ACC112 (cell line): ENCODE measurements at regions not wholly inside any gene's neighbourhood (a gene's known extent, or its start where the extent isn't known, plus 50 kb on each side); places are given as distances from the start of the nearest gene placed in this dataset.
"Not testable (repeated sequence)": the region's sequence is repeated elsewhere in the genome, so short reads cannot be mapped to it uniquely, and the experiment has no call there.

Source experiments
- H2AFZ ChIP-seq: fragments of 200-600 bp; sonication (generic); one replicate; pipeline ENCODE4 v1.6.0; 2017; ENCODE audit warnings: antibody characterized with exemption, low read length; ENCODE audit not compliant: unreplicated experiment
- H3K27ac ChIP-seq: fragments of 200-600 bp; sonication (generic); 2 replicates; pipeline ENCODE4 v1.5.1; 2014; ENCODE audit warnings: low read depth, mild to moderate bottlenecking, antibody characterized with exemption, low read length, moderate library complexity
- H3K27me3 ChIP-seq: fragments of 200-600 bp; sonication (generic); 2 replicates; pipeline ENCODE4 v1.6.1; 2014; ENCODE audit warnings: mild to moderate bottlenecking, antibody characterized with exemption, low read length, moderate library complexity, mixed read lengths; ENCODE audit not compliant: insufficient read depth
- H3K36me3 ChIP-seq: fragments of 200-600 bp; sonication (generic); 2 replicates; pipeline ENCODE4 v1.6.1; 2016; ENCODE audit warnings: mild to moderate bottlenecking, antibody characterized with exemption, low read length, moderate library complexity, mixed read lengths; ENCODE audit not compliant: insufficient read depth
- H3K4me1 ChIP-seq: fragments of 200-600 bp; sonication (generic); one replicate; pipeline ENCODE4 v1.6.1; 2016; ENCODE audit warnings: low read length, mixed read lengths; ENCODE audit not compliant: insufficient read depth, unreplicated experiment, control insufficient read depth
- H3K4me3 ChIP-seq: fragments of 200-600 bp; sonication (generic); 2 replicates; pipeline ENCODE4 v1.5.1; 2014; ENCODE audit warnings: mild to moderate bottlenecking, low read depth, low read length
- H3K79me2 ChIP-seq: fragments of 200-600 bp; sonication (generic); one replicate; pipeline ENCODE4 v1.6.0; 2016; ENCODE audit warnings: low read length; ENCODE audit not compliant: control insufficient read depth, unreplicated experiment, insufficient read depth

DNA sequence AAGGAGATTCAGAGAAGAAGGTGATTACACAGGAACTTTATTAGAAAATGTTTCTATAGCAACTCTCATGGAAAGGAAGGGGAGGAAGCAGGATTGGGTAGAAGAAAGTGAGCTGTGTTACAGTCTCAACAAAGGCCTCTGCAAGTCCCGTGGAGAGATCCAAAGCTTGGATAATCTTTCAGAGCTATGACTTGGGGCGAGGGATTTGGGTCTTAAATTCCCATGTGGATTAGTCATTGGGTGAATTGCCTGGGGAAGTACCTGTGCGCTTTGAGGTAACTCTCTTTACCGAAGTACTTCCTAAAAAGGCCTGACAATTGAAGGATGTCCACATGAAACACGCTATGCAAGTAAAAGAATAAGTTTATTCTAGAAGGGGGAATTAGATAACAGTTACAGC lies 133.8 kb upstream of the ANKRD50 start:
- H3K27ac ChIP-seq = no peak overlapping the region
- H3K36me3 ChIP-seq = no peaks in the 10 kb centered on the region
- H3K4me1 ChIP-seq = no peaks in the 10 kb centered on the region
- H3K27me3 ChIP-seq = no peaks in the 10 kb centered on the region
- H3K79me2 ChIP-seq = no peaks in the 10 kb centered on the region
- no peak overlapping the region for H3K4me3 ChIP-seq
- H2AFZ ChIP-seq = no peak overlapping the region

DNA sequence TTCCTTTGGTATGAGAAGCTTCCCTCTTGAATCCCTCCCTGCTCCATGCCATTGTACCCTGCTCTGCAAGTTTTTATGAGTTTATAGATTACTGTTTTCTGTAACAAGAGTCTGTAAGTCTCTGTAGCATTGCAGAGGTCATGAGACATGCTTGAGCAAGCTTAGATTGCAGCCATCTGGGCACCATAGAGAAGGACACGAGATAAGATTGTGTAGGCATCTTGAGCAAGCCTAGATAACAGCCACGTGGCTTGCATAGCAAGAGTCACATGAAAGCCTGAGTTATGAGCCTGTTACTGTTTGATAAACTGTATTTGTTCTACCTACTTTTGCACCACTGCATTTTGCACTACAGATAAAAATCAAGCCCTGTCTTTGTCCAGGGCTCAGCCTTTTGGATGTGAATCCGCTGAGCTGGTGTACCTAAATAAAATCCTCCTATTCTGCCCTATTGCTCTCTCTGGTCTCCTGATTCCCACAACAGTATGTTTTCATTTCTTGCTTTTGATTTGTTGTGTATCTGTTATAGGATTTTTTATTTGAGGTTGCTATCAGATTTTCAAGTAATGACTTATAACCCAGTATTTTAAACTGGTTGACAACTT lies 127.4 kb upstream of the ANKRD50 start:
- H3K79me2 ChIP-seq = no peaks in the 10 kb centered on the region
- H3K36me3 ChIP-seq = 0 out of 2 replicates have a peak, but pooled peaks cover 4% of the 10 kb centered on the region
- no peaks in the 10 kb centered on the region for H3K4me1 ChIP-seq
- H2AFZ ChIP-seq = no peak overlapping the region
- H3K27me3 ChIP-seq = no peaks in the 10 kb centered on the region
- H3K4me3 ChIP-seq = no peak overlapping the region
- H3K27ac ChIP-seq = no peak overlapping the region

DNA sequence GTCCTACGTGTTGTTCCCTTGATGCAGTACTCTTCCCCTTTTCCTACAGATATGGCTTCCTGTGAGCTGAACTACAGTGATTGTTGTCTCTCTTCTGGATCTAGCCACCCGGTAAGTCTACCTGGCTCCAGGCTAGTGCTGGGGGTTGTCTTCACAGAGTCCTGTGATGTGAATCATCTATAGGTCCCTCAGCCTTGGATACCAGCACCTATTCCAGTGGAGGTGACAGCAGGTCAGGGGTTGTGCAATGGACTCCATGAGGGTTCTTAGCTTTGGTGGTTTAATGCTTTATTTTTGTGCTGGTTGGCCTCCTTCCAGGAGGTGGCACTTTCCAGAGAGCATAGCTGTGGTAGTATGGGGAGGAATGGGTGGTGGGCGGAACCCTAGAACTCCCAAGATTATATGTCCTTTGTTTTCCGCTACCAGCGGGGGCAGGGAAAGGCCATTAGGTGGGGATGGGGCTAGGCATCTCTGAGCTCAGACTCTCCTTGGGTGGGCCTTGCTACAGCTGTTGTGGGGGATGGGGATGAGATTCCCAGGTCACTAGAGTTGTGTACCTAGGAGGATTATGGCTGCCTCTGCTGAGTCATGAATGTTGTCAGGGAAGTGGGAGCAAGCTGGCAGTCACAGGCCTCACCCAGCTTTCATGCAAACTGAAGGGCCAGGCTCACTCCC lies 121.4 kb upstream of the ANKRD50 start:
- Histone ChIP-seq H2AFZ (no peak overlapping the region), H3K79me2 (no peaks in the 10 kb centered on the region), H3K4me1 (no peaks in the 10 kb centered on the region), H3K27me3 (no peaks in the 10 kb centered on the region), H3K4me3 (no peak overlapping the region), H3K36me3 (0 out of 2 replicates have a peak, but pooled peaks cover 4% of the 10 kb centered on the region), H3K27ac (no peak overlapping the region)

DNA sequence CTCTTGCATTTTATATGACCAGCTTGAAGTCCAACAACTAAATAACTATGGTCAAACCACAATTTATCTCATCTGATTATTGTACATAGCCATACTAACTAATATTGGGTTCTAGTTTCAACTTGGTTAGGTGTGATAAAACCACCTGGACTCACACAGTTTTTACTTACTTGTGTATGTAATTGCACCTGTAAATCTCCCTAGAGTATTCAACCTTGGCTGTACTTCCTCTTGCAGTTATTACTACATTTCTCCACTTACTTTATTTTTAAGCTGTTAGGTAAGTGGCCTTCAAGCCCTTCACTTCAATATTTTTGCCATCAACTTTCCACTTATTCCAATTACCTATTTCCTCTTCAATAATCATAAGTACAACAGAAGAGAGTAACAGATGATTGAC lies 115.8 kb upstream of the ANKRD50 start:
- no peaks in the 10 kb centered on the region for H3K4me1 ChIP-seq
- H3K36me3 ChIP-seq = no peaks in the 10 kb centered on the region
- no peak overlapping the region for H3K4me3 ChIP-seq
- H3K79me2 ChIP-seq = no peaks in the 10 kb centered on the region
- no peaks in the 10 kb centered on the region for H3K27me3 ChIP-seq
- H3K27ac ChIP-seq = no peak overlapping the region
- H2AFZ ChIP-seq = no peak overlapping the region

DNA sequence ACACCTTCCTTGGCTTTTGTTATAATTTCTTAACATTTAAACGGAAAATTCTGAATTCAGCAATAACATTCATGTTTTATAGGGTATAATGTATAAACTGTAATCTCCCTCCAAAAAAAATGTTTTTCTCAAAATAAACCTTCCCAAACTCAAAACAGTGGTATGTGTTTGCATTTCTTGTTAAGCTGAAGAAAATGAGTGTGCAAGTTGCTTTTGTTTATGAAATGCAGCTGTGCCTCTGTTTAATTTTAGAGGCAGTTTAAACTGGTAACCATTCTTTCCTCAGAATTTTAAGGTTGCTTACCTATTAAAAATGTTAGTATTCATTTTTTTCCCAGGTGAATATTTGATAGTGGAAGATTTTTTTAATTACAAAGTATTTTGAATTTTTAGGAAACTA lies 105.0 kb upstream of the ANKRD50 start:
- no peak overlapping the region for H3K4me3 ChIP-seq
- H3K27ac ChIP-seq = no peak overlapping the region
- H3K27me3 ChIP-seq = no peaks in the 10 kb centered on the region
- no peak overlapping the region for H2AFZ ChIP-seq
- H3K79me2 ChIP-seq = no peaks in the 10 kb centered on the region
- H3K36me3 ChIP-seq = no peaks in the 10 kb centered on the region
- no peaks in the 10 kb centered on the region for H3K4me1 ChIP-seq

DNA sequence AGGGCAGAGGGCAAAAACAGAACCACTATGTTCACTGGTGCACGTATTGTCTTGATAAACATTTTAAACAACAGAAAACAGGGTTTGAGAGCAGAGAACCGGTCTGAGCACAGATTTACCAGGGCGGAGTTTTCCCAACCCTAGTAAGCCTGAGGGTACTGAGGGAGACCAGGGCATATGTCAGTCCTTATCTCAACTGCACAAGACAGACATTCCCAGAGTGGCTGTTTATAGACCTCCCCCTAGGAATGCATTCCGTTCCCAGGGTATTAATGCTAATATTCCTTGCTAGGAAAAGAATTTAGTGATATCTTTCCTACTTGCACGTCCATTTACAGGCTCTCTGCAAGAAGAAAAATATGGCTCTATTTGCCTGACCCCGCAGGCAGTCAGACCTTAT lies 99.7 kb upstream of the ANKRD50 start:
- not testable (repeated sequence) for H3K4me3 ChIP-seq, H3K4me1 ChIP-seq, H3K27me3 ChIP-seq, H3K36me3 ChIP-seq, H3K79me2 ChIP-seq, H2AFZ ChIP-seq, H3K27ac ChIP-seq

DNA sequence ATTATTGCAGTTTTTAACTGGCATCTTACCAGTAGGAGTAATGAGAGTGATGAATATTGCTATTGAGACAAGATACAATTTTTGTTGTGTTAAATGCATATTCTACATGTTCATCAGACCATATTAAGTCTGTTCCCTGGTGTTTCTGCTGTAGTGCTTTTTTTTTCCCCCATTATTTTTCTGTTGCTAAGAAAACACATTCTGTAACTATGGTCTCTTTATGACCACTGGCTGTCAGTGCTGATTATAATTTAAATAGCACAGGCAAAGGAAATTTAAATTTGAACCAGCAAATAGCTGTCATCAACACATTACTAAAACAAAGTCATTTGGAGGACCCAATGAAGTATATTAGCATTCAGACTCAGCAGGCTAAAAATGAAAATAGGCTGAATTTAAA lies 98.3 kb upstream of the ANKRD50 start:
- no peaks in the 10 kb centered on the region for H3K27me3 ChIP-seq
- no peaks in the 10 kb centered on the region for H3K36me3 ChIP-seq
- H3K4me3 ChIP-seq = no peak overlapping the region
- H3K79me2 ChIP-seq = no peaks in the 10 kb centered on the region
- H3K27ac ChIP-seq = no peak overlapping the region
- no peaks in the 10 kb centered on the region for H3K4me1 ChIP-seq
- no peak overlapping the region for H2AFZ ChIP-seq

DNA sequence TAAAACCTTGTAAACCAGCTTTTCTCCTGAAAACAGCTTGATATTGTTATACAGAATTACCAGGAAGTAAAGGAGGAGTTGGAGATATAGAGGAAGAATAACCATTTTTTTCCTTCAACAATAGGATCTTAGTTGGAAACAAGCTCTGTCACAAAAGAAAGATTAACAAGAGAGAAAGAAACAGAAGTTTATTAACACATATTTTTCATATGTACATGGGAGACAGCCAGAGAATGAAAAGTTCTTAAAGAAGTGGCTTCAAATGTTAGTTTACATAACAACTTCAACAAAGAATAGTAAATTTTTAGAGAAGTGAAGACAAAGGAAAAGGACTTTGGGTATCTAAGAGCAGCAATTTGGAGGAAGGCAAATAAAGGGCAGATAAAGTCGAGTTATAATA lies 94.9 kb upstream of the ANKRD50 start:
- H3K79me2 ChIP-seq = no peaks in the 10 kb centered on the region
- no peak overlapping the region for H3K4me3 ChIP-seq
- H3K27ac ChIP-seq = no peak overlapping the region
- peak overlapping the region; percentile 17 for H2AFZ ChIP-seq
- H3K4me1 ChIP-seq = no peaks in the 10 kb centered on the region
- no peaks in the 10 kb centered on the region for H3K27me3 ChIP-seq
- H3K36me3 ChIP-seq = no peaks in the 10 kb centered on the region

DNA sequence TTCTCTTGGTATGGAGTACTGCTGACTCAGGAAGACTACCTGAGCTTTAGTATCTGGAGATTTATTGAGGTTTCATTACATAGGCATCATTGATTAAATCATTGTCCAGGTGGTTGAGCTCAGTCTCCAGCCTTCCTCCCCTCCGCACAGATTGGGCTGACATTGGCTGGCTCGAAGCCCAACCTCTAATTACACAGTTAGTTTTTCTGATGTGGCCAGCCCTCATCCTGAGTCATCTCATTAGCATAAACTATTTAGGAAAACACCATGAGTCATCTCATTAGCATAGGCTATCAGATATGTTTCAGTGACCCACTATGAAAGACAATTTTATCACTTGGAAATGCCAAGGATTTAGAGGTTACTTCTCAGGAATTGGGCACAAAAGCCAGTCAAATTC lies 93.9 kb upstream of the ANKRD50 start:
- no peak overlapping the region for H3K4me3 ChIP-seq
- H2AFZ ChIP-seq = no peak overlapping the region
- H3K4me1 ChIP-seq = no peaks in the 10 kb centered on the region
- no peak overlapping the region for H3K27ac ChIP-seq
- H3K36me3 ChIP-seq = no peaks in the 10 kb centered on the region
- H3K79me2 ChIP-seq = no peaks in the 10 kb centered on the region
- H3K27me3 ChIP-seq = no peaks in the 10 kb centered on the region

DNA sequence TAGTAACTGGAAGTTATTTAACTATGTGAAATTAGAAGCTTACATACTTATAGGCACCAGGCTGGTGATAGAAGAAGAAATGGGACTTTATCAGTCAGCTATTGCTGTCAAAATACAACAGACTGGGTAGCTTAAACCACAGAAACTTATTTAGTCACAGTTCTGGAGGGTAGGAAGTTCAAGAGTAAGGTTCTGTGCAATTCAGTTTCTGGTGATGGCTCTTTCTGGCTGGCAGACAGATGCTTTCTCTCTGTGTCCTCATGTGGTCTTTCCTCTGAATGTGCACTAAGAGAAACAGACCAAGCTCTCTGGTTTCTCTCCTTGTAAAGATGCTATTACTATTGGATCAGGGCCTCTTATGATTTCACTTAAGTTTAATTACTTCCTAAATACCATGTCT lies 92.1 kb upstream of the ANKRD50 start:
- H2AFZ ChIP-seq = no peak overlapping the region

DNA sequence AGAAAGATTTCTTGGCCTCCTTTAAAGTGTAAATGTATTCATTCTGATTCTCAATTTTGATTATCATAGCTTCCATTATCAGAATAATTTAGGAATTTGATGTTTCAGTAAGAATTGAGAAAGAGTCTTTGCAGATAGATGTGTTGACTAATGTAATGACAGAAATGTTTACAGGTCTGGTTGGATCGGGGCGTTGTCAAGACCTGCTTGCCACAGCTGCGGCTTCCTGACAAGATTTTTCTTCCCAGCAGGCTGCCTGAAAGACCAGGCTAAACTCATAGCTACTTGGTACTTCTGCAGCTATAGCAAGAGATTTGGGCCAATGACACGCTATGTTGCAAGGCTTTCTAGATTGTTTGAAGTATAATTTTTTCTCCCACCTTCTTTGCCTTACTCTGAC lies 91.5 kb upstream of the ANKRD50 start:
- no peaks in the 10 kb centered on the region for H3K36me3 ChIP-seq
- no peak overlapping the region for H2AFZ ChIP-seq
- H3K79me2 ChIP-seq = no peaks in the 10 kb centered on the region
- H3K27me3 ChIP-seq = no peaks in the 10 kb centered on the region
- no peak overlapping the region for H3K4me3 ChIP-seq
- no peak overlapping the region for H3K27ac ChIP-seq
- no peaks in the 10 kb centered on the region for H3K4me1 ChIP-seq

More for the DNA sequence above, 92.1 kb upstream of the ANKRD50 start:
- Histone ChIP-seq H3K4me1 (no peaks in the 10 kb centered on the region), H3K27me3 (no peaks in the 10 kb centered on the region), H3K79me2 (no peaks in the 10 kb centered on the region), H3K36me3 (no peaks in the 10 kb centered on the region), H3K4me3 (no peak overlapping the region), H3K27ac (no peak overlapping the region)
